Lung (tissue), 11 donors: ENCODE measurements at regions not wholly inside any gene's neighbourhood (a gene's known extent, or its start where the extent isn't known, plus 50 kb on each side); places are given as distances from the start of the nearest gene placed in this dataset.

ENCODE experiments used
- ATAC-seq: fragments of 200-7000 bp; cut with Tn5 transposase; one replicate; pipeline ENCODE4 v1.9.1; 2020; ENCODE audit warnings: moderate number of reproducible peaks; ENCODE audit not compliant: insufficient read depth, low FRiP score
- DNase-seq, 3 donors: peaks; one replicate each; pipeline ENCODE4 v3.0.0-alpha.2; 2013 to 2017
- H3K27ac ChIP-seq, 2 donors: one replicate each; pipeline ENCODE4 v1.5.1; 2013; ENCODE audit warnings: mild to moderate bottlenecking in 2 of 2, moderate library complexity in 2 of 2, control low read depth in 1 of 2, inconsistent platforms in 1 of 2, low read depth in 1 of 2, low read length in 1 of 2
- H3K27me3 ChIP-seq, 3 donors: one replicate each; pipeline ENCODE4 v1.5.1; 2013; ENCODE audit warnings: low read length in 2 of 3; ENCODE audit not compliant: control insufficient read depth in 3 of 3, insufficient read depth in 3 of 3
- H3K36me3 ChIP-seq, 4 donors: one replicate each; pipeline ENCODE4 v1.5.1; 2013; ENCODE audit warnings: low read length in 4 of 4, mild to moderate bottlenecking in 1 of 4, moderate library complexity in 1 of 4; ENCODE audit not compliant: control insufficient read depth in 4 of 4, insufficient read depth in 4 of 4
- H3K4me1 ChIP-seq, 5 donors: one replicate each; pipeline ENCODE4 v1.5.1; 2013; ENCODE audit warnings: low read length in 5 of 5, mild to moderate bottlenecking in 2 of 5, moderate library complexity in 1 of 5; ENCODE audit not compliant: control insufficient read depth in 5 of 5, insufficient read depth in 5 of 5
- H3K4me3 ChIP-seq: one replicate; pipeline ENCODE4 v1.5.1; 2013; ENCODE audit warnings: mild to moderate bottlenecking, control low read depth, moderate library complexity
- H3K9ac ChIP-seq, 2 donors: one replicate each; pipeline ENCODE4 v1.5.1; 2013; ENCODE audit warnings: low read length in 2 of 2, control low read depth in 1 of 2; ENCODE audit not compliant: insufficient read depth in 1 of 2
- H3K9me3 ChIP-seq, 4 donors: one replicate each; pipeline ENCODE4 v1.5.1; 2013; ENCODE audit warnings: low read length in 3 of 4, mild to moderate bottlenecking in 1 of 4, moderate library complexity in 1 of 4; ENCODE audit not compliant: control insufficient read depth in 4 of 4, insufficient read depth in 3 of 4
- CTCF ChIP-seq: IDR thresholded peaks from 2 replicates; pipeline ENCODE4 v1.5.1; 2012; ENCODE audit warnings: mild to moderate bottlenecking; ENCODE audit errors: control extremely low read depth, extremely low read depth
- whole genome bisulfite sequencing, 2 donors: extraction: QIAGEN DNeasy Blood & Tissue Kit; methylation state at CpG; one replicate each; pipeline ENCODE4 v1.1.7; 2013; 5-methylcytosine and 5-hydroxymethylcytosine counted together
- donor health status: control.
- donor health status: control.
- donor health status: Bipolar disorder and iron deficiency.
- donor health status: healthy.
- donor health status: DM: yes; HTN: yes; CAD: no.

GRCh38 chr2:48253301-48253700 is 61.2 kb upstream of the FOXN2 start:
- no peak for DNase-seq

GRCh38 chr2:48254839-48255238 is 59.6 kb upstream of the FOXN2 start:
- WGBS, 2 donors = 75 to 88% methylated on average over 1 of the region's 1 CpG
- H3K4me1 ChIP-seq = peaks cover 0 to 5% (median 3%) of the 10 kb centered on the region in 5 donors
- no peaks in the 10 kb centered on the region for H3K9me3 ChIP-seq
- no peak overlapping the region for H3K27ac ChIP-seq
- no peak for ATAC-seq
- TF ChIP-seq CTCF = no peak
- no peak for DNase-seq
- H3K9ac ChIP-seq = no peak overlapping the region
- no peak overlapping the region for H3K4me3 ChIP-seq
- peaks cover 0 to 4% (median 2%) of the 10 kb centered on the region in 3 donors for H3K27me3 ChIP-seq
- no peaks in the 10 kb centered on the region for H3K36me3 ChIP-seq

More at GRCh38 chr2:48253301-48253700, 61.2 kb upstream of the FOXN2 start:
- H3K4me1 ChIP-seq = peaks cover 1 to 19% (median 12%) of the 10 kb centered on the region in 5 donors
- WGBS, 2 donors = 76 to 86% methylated on average over 1 of the region's 1 CpG
- no peaks in the 10 kb centered on the region for H3K9me3 ChIP-seq
- H3K4me3 ChIP-seq = no peak overlapping the region
- no peak overlapping the region for H3K9ac ChIP-seq
- no peak for ATAC-seq
- no peaks in the 10 kb centered on the region for H3K36me3 ChIP-seq
- H3K27me3 ChIP-seq = peaks cover 0 to 4% (median 2%) of the 10 kb centered on the region in 3 donors
- H3K27ac ChIP-seq = no peak overlapping the region
- no peak for TF ChIP-seq CTCF

- WGBS, 2 donors = 75 to 90% methylated on average over 2 of the region's 2 CpGs
- no peak for DNase-seq
- no peaks in the 10 kb centered on the region for H3K4me1 ChIP-seq
Measured at GRCh38 chr2:48257456-48257855, 57.0 kb upstream of the FOXN2 start.

More at GRCh38 chr2:48257456-48257855, 57.0 kb upstream of the FOXN2 start:
- Histone ChIP-seq H3K36me3 (no peaks in the 10 kb centered on the region), H3K4me3 (no peak overlapping the region), H3K27ac (no peak overlapping the region), H3K9ac (no peak overlapping the region), H3K27me3 (peaks cover 0 to 4% (median 2%) of the 10 kb centered on the region in 3 donors), H3K9me3 (no peaks in the 10 kb centered on the region)
- TF ChIP-seq CTCF = no peak
- ATAC-seq = no peak
